Esophagus mucosa (tissue), 1 donor: ENCODE measurements at regions not wholly inside any gene's neighbourhood (a gene's known extent, or its start where the extent isn't known, plus 50 kb on each side); places are given as distances from the start of the nearest gene placed in this dataset.
"Not testable (repeated sequence)": the region's sequence is repeated elsewhere in the genome, so short reads cannot be mapped to it uniquely, and the experiment has no call there.

Experiments used
- ATAC-seq: fragments of 200-7000 bp; cut with Tn5 transposase; one replicate; pipeline ENCODE4 v1.9.1; 2020
- donor health status: DM: yes; HTN: yes; CAD: no.

GRCh38 chr9:111147041-111147440 lies 108.8 kb upstream of the LPAR1 start:
- ATAC-seq, result no peak

GRCh38 chr9:111144741-111145140 lies 106.5 kb upstream of the LPAR1 start:
- no peak for ATAC-seq

GRCh38 chr9:111136180-111136579 lies 97.9 kb upstream of the LPAR1 start:
- ATAC-seq, result no peak

- no peak for ATAC-seq
Observed at GRCh38 chr9:111131211-111131610, 92.9 kb upstream of the LPAR1 start.

GRCh38 chr9:111120526-111120925 lies 82.3 kb upstream of the LPAR1 start:
- no peak for ATAC-seq

GRCh38 chr9:111118256-111118948 lies 80.1 kb upstream of the LPAR1 start:
- ATAC-seq, result no peak

GRCh38 chr9:111114486-111114885 lies 76.2 kb upstream of the LPAR1 start:
- ATAC-seq, result no peak

GRCh38 chr9:111113712-111114111 lies 75.4 kb upstream of the LPAR1 start:
- ATAC-seq, result no peak

- ATAC-seq, result no peak
Observed at GRCh38 chr9:111110805-111111204, 72.5 kb upstream of the LPAR1 start.

- no peak for ATAC-seq
Observed at GRCh38 chr9:111108946-111109345, 70.7 kb upstream of the LPAR1 start.

GRCh38 chr9:111107141-111107540 lies 68.9 kb upstream of the LPAR1 start:
- no peak for ATAC-seq

- no peak for ATAC-seq
Observed at GRCh38 chr9:111106202-111106601, 67.9 kb upstream of the LPAR1 start.

GRCh38 chr9:111102793-111103464 lies 64.7 kb upstream of the LPAR1 start:
- no peak for ATAC-seq

GRCh38 chr9:111099199-111100008 lies 61.1 kb upstream of the LPAR1 start:
- ATAC-seq, result no peak

GRCh38 chr9:111098093-111098492 lies 59.8 kb upstream of the LPAR1 start:
- ATAC-seq, result no peak

- no peak for ATAC-seq
Observed at GRCh38 chr9:111096051-111096450, 57.8 kb upstream of the LPAR1 start.

GRCh38 chr9:111095441-111095840 lies 57.2 kb upstream of the LPAR1 start:
- ATAC-seq, result no peak

GRCh38 chr9:111094958-111095357 lies 56.7 kb upstream of the LPAR1 start:
- ATAC-seq, result no peak

- ATAC-seq, result no peak
Observed at GRCh38 chr9:111094433-111094924, 56.2 kb upstream of the LPAR1 start.

GRCh38 chr9:111092167-111092566 lies 53.9 kb upstream of the LPAR1 start:
- ATAC-seq, result not testable (repeated sequence)
